ENCODE measurements at regions not wholly inside any gene's neighbourhood (a gene's known extent, or its start where the extent isn't known, plus 50 kb on each side); places are given as distances from the start of the nearest gene placed in this dataset.

DNA sequence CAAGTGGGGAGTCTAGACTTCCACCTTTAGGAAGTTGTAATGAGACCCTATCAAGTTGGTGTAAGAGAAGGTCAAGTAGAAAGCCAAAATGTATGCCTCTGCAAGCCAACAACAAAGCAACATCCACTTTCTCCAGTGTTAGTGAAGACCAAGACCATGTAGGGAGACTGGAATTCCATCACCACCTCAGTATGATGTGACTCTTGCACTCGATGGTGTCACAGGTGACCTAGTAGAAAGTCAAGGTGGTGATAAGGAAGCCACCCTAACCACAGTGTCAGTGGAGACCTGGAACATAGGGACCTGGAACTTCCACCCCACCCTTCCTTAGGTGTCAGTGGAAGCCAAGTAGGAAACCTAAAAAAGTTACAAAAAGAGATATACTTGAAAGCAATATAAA lies 278.1 kb upstream of the KCNMB2 start:
- no peak for DNase-seq

DNA sequence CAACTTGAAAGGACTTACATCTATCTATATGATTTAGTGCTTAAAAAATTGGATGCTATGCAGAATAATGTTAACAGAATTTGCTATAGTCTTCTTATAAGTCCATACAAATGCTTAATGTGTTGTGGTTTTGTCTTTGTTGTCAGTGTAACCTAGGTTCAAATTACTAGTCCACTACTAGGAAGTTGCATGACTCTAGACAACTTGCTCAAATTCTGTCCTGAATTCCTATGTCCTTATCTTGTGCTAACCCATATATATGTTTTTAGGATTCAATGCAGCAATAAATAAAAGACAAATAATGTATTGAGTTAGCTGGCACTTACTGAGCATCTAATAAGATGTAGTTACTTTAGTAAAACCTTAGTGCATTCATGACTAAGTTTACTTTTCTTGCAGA lies 276.5 kb upstream of the KCNMB2 start:
- DNase-seq: no peak

DNA sequence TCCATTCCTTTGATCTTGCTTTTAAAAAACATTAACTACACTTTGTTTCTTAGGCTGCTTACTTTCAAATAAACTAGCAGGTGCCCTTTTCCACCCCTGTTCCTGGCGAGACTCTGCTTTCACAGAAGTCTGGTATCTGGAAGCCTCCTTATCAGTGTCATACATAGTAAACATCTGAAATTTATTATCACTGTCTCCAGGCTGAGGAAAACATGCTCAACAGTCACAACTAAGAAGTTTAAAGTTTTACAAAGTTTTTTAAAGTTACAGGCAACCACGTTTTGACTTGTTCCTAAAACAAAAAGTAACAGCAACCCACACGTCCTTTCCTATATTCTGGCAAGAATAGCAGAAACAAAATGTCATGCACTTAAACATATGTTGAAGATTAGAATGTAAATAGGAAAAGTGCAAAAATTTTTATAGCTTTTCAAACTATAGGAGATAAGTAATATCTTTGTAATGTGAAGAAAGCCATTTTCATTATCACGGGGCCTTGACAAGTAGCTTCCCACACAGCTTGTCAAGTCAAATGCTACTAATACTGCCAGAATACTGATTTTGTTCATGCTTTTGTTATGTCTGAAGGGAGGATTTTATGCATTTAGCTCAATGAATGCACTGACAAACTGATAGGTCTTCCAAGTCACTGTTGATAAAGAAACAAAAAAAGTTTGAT lies 275.2 kb upstream of the KCNMB2 start:
- no peak for DNase-seq

DNA sequence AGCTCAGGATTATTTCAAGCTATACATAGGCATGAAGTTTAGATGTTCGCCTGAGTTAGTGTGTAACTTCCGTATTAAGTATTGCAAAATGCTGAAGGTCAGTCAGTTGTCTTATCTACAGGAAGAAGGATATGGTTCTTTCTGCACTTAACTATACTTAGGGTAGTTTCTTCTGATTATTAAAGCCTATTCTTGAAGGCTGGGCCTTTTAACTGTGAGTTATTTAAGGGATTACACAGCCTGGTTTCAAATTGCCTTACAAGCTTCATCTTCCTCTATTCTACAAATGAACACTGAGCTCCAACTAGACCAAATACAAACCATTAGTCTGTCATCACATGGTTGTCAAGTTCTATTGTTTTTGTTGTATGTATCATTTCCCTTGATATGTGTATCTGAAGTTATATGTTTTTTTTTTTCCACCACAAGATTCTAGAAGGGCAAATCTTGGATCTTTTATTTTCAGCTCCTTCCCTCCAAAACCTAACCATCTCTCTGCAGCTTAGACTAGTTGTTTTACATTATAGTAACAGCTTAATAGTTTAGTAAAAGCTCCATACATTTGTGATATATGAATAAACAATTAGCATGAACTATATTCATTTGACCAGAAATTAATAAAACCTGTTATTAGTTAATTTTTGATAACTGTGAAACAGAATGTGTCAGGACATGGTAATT lies 272.9 kb upstream of the KCNMB2 start:
- no peak for DNase-seq

DNA sequence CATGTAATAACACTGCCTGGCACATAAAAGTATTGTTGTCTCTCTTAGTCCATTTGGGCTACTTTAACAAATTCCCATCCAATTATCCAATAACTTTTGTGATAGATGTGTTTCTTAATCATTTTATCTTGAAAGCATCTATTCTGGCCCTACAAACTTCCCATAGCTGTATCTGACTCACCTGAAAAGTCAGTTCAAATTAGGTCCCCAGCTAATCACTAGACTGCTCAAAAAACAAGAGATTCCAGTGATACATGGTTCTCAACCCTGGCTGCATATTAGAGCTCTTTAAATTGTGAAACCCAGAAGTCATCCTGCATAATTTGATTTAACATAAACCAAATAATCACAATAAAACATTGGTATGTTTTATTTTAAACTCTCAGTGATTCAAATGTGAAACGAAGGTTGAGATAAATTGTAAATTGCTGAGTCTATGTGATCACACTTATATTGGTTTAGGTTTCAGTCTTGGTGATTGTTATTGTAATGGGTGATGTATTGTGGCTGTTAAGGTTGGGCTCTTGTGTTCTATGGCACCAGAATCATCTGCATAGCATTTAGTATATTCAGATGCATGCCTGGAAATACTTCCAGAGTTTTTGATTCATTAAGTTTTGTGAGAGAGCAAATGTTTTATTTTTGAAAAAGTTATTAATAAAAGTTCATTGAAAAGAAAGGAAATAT lies 268.9 kb upstream of the KCNMB2 start:
- no peak for DNase-seq

DNA sequence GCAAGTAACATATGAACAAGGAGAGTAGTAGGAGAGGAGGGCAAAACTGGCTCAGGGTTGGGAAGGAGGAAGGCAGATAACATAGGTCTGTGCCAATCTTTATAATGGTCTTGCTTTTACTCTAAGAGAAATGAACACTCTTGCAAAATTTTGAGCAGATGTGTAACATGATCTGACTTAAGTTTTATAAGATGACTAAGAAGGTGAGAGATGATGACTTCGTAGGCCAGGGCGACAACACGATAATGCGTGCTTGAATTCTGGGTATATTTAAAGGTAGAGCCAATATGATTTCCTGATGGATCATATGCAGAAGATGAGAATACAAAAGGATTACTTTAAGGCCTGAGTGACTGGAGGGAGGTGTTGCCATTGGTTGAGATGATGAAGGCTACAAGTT lies 265.4 kb upstream of the KCNMB2 start:
- DNase-seq: no peak

DNA sequence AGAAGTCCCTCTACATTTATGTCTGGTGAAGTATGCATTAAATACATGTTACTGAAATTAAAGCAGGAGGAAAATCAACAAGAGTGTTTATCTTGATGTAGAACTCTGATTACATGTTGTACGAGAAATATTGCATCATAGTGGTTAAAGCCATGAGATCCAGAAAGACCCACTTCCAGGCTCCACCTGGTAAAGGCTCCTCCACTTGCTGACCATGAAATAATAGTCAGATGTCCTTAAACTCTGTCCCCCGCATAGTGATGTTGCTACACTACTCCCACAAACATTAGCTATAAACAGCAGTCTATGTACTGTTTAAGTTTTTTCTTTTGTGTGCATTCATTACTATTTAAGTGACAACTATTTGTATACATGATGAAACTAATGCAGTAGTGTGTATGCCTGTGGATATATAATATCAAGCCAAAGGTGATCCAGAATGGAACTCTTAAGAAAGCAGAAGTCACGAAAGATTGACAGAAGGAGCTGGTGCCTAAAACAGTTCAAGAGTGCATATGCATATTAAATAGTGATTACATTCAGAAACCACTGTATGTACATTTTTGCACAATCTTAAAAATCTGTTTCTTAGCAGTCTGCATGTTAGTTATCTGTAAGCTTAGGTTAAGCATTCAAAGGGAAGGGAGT lies 264.4 kb upstream of the KCNMB2 start:
- no peak for DNase-seq

DNA sequence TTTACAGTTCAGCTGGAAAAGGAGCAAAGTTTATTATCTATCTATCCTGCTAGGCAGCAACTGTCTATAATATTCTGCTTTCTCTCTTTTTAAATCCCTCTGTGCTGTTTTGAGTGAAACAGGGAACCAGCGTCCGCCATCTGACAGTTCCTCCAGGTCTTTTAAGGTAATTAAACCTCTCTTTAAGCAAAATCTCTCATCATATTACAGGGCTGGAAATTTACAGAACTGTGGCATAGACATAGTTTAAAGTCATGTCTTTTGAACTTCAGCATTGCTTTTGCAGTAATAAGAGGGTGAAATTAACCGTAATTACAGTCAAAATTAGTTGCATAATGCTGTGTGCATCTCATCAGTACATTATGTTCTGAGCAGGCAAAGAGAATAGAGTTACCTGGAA lies 263.4 kb upstream of the KCNMB2 start:
- no peak for DNase-seq

DNA sequence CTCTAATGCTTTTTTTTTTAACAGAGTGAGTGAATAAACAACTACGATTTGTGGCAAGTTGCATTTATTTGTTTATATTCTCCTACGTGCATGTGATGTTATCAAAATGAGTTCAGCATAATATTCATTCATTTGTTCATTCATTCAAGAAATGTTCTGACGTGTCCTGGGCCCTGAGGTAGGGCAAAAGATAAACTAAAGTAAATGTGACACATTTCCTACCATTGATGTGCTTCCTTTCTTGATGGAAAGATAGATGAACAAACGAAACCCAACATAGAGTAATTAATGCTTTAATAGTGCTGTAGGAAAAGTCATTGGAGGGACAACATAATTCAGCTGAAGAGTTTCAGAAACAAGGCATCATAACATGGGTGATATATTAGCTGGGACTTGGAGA lies 261.5 kb upstream of the KCNMB2 start:
- no peak for DNase-seq

DNA sequence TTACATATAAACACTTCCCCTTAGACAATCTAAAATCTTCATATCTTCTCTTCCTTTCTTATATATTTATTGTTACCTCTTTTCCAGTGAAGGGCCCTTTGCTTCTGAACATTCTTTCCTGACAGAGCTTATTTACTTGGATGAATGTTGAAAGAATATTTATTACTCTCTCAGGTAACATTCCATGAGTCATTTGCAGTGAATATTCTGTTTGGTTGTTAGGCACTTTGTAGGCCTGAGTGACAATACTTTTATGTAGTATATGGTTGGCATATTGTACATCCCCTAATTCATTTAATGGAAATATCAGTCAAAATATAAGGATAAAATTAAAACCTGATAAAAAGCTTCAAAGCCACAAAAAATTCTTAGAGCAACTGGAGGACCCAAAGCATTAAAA lies 260.9 kb upstream of the KCNMB2 start:
- no peak for DNase-seq

DNA sequence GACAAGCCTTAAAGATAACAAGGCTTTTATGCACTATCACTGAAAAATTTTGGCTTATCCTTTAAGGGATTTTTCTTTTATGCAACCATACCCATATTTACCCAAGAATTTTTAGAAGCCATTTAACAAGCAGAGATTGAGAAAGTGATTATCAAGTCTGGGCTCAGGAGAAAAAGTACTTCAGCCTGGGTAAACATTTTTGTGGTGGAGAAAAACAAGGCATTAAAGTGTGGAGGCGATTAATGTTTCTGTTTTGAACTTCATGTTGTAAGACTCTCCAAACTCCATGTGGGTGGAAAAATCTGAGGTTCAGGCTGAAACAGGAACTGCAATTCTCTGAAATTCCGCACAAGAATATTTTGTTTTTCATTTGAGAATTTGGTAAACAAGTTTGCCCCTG lies 260.4 kb upstream of the KCNMB2 start:
- no peak for DNase-seq

DNA sequence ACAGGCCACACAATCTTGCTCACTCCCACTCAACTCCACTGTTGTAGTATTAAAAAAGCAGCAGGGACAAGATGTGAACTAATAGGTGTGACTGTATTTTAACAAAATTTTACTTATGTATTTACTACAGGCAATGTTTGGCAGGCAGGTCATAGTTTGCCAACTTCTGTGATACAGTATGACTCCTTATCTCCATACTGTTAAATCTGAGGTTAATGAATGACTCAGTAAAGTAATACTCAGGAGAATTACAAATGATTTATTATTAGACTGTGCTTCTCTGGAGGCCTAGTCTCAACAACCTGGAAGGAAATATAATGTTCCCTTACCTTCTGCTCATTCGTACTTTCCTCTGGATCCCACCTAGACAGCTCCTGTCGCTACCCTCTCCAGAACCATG lies 258.6 kb upstream of the KCNMB2 start:
- no peak for DNase-seq

DNA sequence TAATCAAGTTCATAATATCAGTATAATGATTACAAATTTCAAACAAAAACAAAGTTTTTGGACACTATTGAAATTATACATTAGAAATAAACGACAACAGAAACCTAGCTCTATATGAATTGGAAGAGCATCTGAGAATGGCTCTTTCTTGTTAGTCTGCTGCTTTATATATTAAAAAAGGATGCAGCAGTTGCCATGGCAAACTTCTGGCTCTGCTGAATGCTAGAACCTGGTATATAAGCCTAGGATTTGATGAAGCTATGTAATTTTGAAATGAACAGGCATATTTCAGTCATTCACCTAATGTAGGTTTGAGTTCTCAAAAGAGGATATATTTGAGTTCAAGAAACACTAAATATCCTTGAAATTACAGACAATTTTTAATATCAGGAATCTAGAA lies 252.7 kb upstream of the KCNMB2 start:
- DNase-seq: no peak

DNA sequence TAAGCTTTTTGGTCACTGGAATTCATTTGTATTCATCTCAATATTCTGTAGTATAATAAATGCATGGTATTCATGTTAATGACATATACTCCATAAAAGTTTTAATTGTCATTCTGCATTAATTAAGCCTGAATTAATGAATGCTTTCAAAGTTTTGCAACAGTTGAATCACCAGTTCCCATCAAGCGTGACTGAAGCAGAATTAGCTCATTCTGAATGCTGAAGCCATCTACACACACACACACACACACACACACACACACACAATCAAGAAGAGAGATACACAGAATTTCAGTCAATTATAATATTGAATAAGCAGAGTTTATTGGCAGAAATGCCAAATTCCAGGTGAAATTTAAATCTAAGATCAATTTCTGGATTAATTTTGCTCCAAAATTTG lies 252.1 kb upstream of the KCNMB2 start:
- no peak for DNase-seq

DNA sequence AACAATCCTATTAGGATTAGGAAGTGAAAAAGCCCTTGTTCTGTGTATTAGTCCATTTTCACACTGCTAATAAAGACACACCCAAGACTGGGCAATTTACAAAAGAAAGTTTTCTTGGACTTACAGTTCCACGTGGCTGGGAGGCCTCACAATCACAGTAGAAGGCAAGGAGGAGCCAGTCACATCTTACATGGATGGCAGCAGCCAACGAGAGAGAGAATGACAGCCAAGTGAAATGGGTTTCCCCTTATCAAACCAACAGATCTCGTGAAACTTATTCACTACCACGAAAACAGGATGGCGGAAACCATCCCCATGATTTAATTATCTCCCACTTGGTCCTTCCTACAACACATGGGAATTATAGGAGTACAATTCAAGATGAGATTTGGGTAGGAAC lies 248.2 kb upstream of the KCNMB2 start:
- DNase-seq: no peak

DNA sequence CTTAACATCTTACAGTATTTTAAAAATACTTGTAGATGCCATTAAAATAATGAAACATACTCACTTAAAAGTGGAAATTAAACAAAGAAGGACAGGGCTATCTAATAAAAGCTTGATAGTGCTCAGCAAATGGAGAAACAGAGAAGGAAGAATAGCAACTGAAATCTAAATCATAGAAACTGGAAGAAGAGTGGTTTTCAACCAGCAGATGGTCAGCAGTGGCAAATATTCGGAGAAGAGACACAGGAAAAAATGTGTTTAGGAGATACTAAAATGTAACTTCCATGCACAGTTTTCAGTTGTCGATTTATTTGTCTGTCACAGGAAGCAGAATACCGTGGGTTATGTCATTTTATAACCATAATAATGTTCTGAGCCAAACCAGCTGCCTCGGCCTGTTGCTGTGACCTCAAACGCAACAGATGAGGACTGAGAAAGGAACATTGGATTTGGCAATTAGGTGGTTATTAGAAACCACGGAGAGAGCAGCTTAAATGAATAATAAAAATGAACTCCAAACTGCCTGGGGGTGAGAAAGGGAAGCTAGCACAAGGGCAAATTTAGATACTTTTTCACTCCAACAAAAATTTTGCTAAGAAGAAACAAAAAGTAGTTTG lies 246.6 kb upstream of the KCNMB2 start:
- no peak for DNase-seq

DNA sequence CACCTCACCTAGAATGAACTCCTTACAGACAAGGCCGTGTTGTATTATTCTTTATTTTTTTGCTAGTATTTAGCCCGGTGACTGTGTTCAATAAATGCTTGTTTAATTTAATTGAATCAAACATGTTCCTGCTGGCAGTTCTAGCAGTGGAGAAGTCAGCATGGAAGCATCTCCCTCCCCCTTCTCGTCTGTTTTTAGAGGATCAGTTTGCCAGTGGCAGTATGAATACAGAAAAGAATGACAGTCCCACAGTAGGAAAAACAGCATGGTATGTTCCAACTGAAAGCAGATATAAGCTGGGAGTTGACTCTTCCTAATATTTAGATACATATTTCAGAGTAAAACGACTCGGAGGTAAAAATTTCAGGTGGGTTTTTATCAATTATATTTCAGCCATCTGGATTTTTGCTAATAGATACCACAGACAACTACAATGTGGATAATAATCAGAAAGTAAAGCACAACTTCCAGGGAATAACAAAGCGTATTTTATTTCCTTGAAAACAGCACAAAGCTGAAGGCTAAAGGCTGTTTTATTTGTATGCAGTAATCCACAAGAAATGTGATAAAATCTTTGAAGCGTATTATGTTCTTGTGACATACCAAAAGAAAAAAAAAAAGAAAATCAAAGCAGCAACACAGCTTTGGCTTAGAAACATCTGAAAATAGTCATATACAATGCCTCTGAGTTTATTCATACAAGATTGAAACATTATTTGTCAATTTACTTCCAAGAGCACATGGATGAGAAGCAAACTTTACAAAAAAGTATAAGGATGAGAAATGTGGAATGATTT lies 244.5 kb upstream of the KCNMB2 start:
- DNase-seq: no peak

DNA sequence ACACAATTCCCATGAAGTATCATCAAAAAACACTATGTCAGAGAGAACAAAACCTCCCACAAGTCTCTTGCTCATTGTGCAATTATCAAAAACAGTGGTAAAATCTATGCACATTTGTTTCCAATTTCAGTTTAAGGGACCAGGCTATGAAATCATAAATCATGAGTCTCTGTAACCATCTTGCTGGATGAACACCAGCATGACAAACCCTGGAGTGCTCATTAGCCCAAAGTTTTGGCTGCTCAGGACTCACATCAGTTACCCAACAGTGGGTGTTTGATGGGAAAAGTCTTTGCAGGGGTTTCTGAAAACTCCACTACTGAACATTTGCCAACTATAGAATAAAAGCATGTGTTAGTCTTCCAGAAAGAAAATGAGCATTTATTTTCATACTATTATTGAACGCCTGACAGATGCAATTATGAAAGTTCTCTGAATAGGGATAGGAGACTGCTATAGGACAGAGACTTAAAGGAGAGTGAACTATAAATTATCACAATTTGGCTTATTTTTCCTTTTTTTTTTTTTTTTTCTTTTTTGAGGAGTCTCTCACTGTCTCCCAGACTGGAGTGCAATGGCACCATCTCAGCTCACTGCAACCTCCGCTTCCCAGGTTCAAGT lies 240.8 kb upstream of the KCNMB2 start:
- DNase-seq: no peak

DNA sequence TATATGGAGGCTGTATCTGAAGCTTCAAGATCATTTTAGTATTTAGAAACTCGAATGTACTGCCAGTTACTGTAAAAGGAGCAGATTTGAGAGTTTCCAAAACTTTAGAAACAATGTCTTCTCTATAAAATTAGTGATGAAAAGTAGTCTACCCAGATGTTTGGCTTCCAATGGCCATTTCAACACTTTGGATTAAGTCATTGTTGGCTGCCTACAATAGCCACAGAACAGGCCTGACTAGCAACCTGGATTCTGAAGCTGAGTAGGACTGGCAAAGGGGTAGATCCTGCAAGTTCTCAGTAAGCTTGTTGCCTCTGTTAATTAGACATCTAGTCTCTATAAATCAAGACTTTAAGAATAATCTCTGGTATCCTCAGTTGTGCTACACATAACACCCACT lies 239.0 kb upstream of the KCNMB2 start:
- no peak for DNase-seq

DNA sequence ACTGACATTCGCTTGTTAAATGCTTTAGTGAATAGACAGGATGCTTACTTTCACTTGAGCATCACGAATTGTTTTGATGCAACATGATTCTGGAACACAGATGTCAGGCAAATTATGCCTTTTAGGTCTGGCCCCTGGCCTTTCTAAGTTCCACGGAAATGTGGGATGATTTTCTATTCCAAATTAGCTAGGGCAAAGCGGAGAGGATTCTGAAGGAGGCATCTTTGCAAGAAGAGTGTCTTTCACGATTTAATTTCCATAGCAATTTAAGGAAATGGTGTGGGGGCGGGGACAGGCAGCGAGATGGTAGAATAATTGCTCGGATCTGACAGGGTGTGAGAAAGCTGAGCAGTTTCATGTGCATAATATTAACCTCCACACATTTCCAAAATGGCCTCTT lies 238.5 kb upstream of the KCNMB2 start:
- DNase-seq: no peak

DNA sequence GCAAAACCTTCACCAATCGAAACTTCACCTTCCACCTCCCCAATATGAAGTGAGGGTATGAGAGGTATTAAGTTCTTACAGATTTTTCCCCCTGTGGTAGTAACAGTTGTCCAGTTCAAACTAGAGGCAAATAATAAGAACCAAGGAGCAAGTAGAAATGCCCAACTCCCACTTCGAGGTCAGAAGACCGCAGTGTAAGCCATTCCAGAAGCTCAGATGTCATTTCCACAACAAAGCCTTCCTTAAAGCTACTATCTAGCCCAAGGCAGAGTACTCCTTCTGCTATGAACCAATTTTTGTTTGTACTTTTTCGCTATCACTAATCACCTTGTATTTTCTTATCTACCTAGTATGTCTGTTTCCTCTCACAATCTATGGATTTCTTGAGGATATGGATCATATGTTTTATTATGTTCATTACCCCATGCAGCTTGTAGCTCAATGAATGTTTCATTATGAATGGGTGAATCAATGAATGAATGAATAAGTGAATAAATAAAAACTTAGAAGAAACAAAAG lies 235.7 kb upstream of the KCNMB2 start:
- no peak for DNase-seq

Data from retina (tissue), 1 donor.